H1 (cell line): ENCODE measurements at regions not wholly inside any gene's neighbourhood (a gene's known extent, or its start where the extent isn't known, plus 50 kb on each side); places are given as distances from the start of the nearest gene placed in this dataset.

Experiments used
- CTCF ChIA-PET: fragments of 300-600 bp; sonication (Branson Sonifier 250); formaldehyde crosslinking; loops from one replicate; lab custom pipeline; 2021; ENCODE audit not compliant: partially characterized antibody; lab: Charles Lee
- POLR2A ChIA-PET: fragments of 300-600 bp; sonication (Branson Sonifier 250); formaldehyde crosslinking; loops from one replicate; lab custom pipeline; 2021; ENCODE audit warnings: inconsistent platforms; ENCODE audit not compliant: partially characterized antibody; lab: Charles Lee
- DNase-seq, 2 experiments: peaks; one replicate each; pipeline versions ENCODE4 v3.0.0 to v3.0.0-alpha.2; 2010 to 2022; ENCODE audit warnings: low spot score in 2 of 2, low read depth in 1 of 2, mixed read lengths in 1 of 2
- FAIRE-seq: peaks from 2 replicates; lab custom pipeline; 2011; peaks lifted over from hg19 to GRCh38; lab: Jason Lieb, UNC
- H2AFZ ChIP-seq: 2 replicates; pipeline ENCODE4 v1.8.1; 2012; ENCODE audit warnings: low read length, inconsistent platforms
- H2AK5ac ChIP-seq: 2 replicates; pipeline ENCODE4 v1.6.1; 2013; ENCODE audit warnings: low read depth, low read length
- H2BK120ac ChIP-seq: replicated peaks from 2 replicates; pipeline ENCODE3; 2013; ENCODE audit warnings: low read depth, low read length, inconsistent platforms
- H2BK12ac ChIP-seq: 2 replicates; pipeline ENCODE4 v1.6.1; 2013; ENCODE audit warnings: low read depth, low read length
- H2BK15ac ChIP-seq: 2 replicates; pipeline ENCODE4 v1.6.1; 2013; ENCODE audit warnings: low read length
- H2BK20ac ChIP-seq: 2 replicates; pipeline ENCODE4 v1.6.1; 2013; ENCODE audit warnings: low read length
- H2BK5ac ChIP-seq: 2 replicates; pipeline ENCODE4 v1.6.1; 2013; ENCODE audit warnings: low read depth, low read length
- H3K14ac ChIP-seq: 2 replicates; pipeline ENCODE4 v1.6.1; 2013; ENCODE audit warnings: inconsistent platforms; ENCODE audit not compliant: insufficient read length
- H3K18ac ChIP-seq: 2 replicates; pipeline ENCODE4 v1.6.1; 2013; ENCODE audit warnings: low read length; ENCODE audit errors: extremely low read depth
- H3K23ac ChIP-seq: 2 replicates; pipeline ENCODE4 v1.6.1; 2013; ENCODE audit warnings: inconsistent platforms; ENCODE audit not compliant: insufficient read length
- H3K23me2 ChIP-seq: 2 replicates; pipeline ENCODE4 v1.6.1; 2013; ENCODE audit warnings: low read depth, low read length
- H3K27ac ChIP-seq: 2 replicates; pipeline ENCODE4 v1.6.1; 2011; ENCODE audit warnings: low read depth, low read length, inconsistent platforms
- H3K27me3 ChIP-seq, 4 experiments: replicated peaks in 1 of 4; 1 replicate in 1 of 4; 2 replicates in 3 of 4; pipeline versions ENCODE4 v1.6.1 to v1.8.1; 2011 to 2013; ENCODE audit warnings: low read length in 3 of 4, mild to moderate bottlenecking in 3 of 4, inconsistent platforms in 2 of 4, mixed read lengths in 2 of 4, moderate library complexity in 1 of 4; ENCODE audit not compliant: control insufficient read depth in 3 of 4, insufficient read depth in 3 of 4; ENCODE audit errors: extremely low read depth in 1 of 4
- H3K36me3 ChIP-seq, 4 experiments: 2 replicates each; pipeline versions ENCODE4 v1.6.1 to v1.8.1; 2011 to 2013; ENCODE audit warnings: mild to moderate bottlenecking in 4 of 4, low read length in 3 of 4, moderate library complexity in 2 of 4, control low read depth in 1 of 4, inconsistent platforms in 1 of 4; ENCODE audit not compliant: insufficient read depth in 4 of 4, control insufficient read depth in 2 of 4
- H3K4ac ChIP-seq: replicated peaks from 2 replicates; pipeline ENCODE3; 2013; ENCODE audit warnings: low read length, low read depth, mixed read lengths, inconsistent platforms; ENCODE audit not compliant: insufficient read length
- H3K4me1 ChIP-seq, 4 experiments: replicated peaks in 1 of 4; 1 replicate in 1 of 4; 2 replicates in 3 of 4; pipeline versions ENCODE4 v1.6.1 to v1.8.1; 2011 to 2013; ENCODE audit warnings: low read length in 3 of 4, inconsistent platforms in 2 of 4, mixed read lengths in 1 of 4; ENCODE audit not compliant: insufficient read depth in 4 of 4, control insufficient read depth in 3 of 4
- H3K4me2 ChIP-seq, 2 experiments: 2 replicates each; pipeline versions ENCODE4 v1.6.1 to v1.8.1; 2011 to 2013; ENCODE audit warnings: low read depth in 2 of 2, low read length in 2 of 2, control low read depth in 1 of 2, inconsistent platforms in 1 of 2, mild to moderate bottlenecking in 1 of 2; ENCODE audit not compliant: insufficient read depth in 1 of 2
- H3K4me3 ChIP-seq, 4 experiments: fragments of 200-600, 300-600 bp in 1 of 4; sonication (generic), shearing (Covaris generic), sonication (Bioruptor Twin) in 1 of 4; 2 replicates each; pipeline versions ENCODE4 v1.5.1 to v1.8.1; 2011 to 2016; ENCODE audit warnings: low read length in 4 of 4, low read depth in 3 of 4, control low read depth in 2 of 4, inconsistent platforms in 2 of 4, mild to moderate bottlenecking in 2 of 4, mixed read lengths in 1 of 4, moderate library complexity in 1 of 4; ENCODE audit not compliant: insufficient read depth in 2 of 4; ENCODE audit errors: extremely low read depth in 1 of 4
- H3K56ac ChIP-seq: replicated peaks from 2 replicates; pipeline ENCODE3; 2013; ENCODE audit warnings: low read depth, mild to moderate bottlenecking, mixed read lengths, low read length, inconsistent platforms; ENCODE audit not compliant: insufficient read length
- H3K79me1 ChIP-seq: 2 replicates; pipeline ENCODE4 v1.6.1; 2013; ENCODE audit warnings: low read depth, low read length, control low read depth
- H3K79me2 ChIP-seq, 2 experiments: 2 replicates each; pipeline versions ENCODE4 v1.6.1 to v1.8.1; 2012 to 2013; ENCODE audit warnings: low read length in 2 of 2, mild to moderate bottlenecking in 2 of 2, inconsistent platforms in 1 of 2; ENCODE audit not compliant: insufficient read depth in 2 of 2, control insufficient read depth in 1 of 2
- H3K9ac ChIP-seq, 4 experiments: replicated peaks in 1 of 4; 1 replicate in 1 of 4; 2 replicates in 3 of 4; pipeline versions ENCODE4 v1.6.1 to v1.8.1; 2011 to 2013; ENCODE audit warnings: low read depth in 3 of 4, low read length in 3 of 4, control low read depth in 2 of 4, mild to moderate bottlenecking in 2 of 4, moderate library complexity in 2 of 4, inconsistent platforms in 1 of 4; ENCODE audit errors: extremely low read depth in 1 of 4
- H3K9me3 ChIP-seq, 2 experiments: 2 replicates each; pipeline versions ENCODE4 v1.6.1 to v1.8.1; 2012 to 2013; ENCODE audit warnings: mild to moderate bottlenecking in 2 of 2, moderate library complexity in 2 of 2, control low read depth in 1 of 2, inconsistent platforms in 1 of 2, low read depth in 1 of 2, low read length in 1 of 2, mixed read lengths in 1 of 2; ENCODE audit not compliant: insufficient read depth in 2 of 2
- H4K20me1 ChIP-seq, 2 experiments: replicated peaks in 1 of 2; 2 replicates each; pipeline versions ENCODE3 to v1.8.1; 2011 to 2013; ENCODE audit warnings: inconsistent platforms in 2 of 2, low read length in 2 of 2, mild to moderate bottlenecking in 1 of 2; ENCODE audit not compliant: insufficient read depth in 2 of 2, control insufficient read depth in 1 of 2
- H4K5ac ChIP-seq: 2 replicates; pipeline ENCODE4 v1.6.1; 2013; ENCODE audit warnings: low read length, low read depth, mixed read lengths, inconsistent platforms; ENCODE audit not compliant: insufficient read length
- H4K8ac ChIP-seq: 2 replicates; pipeline ENCODE4 v1.8.0; 2013; ENCODE audit warnings: mild to moderate bottlenecking, moderate library complexity, low read length, inconsistent platforms; ENCODE audit not compliant: insufficient read depth; ENCODE audit errors: extremely low read depth
- H4K91ac ChIP-seq: replicated peaks from 2 replicates; pipeline ENCODE3; 2013; ENCODE audit warnings: low read length, mixed read lengths, inconsistent platforms; ENCODE audit not compliant: insufficient read length
- ASH2L ChIP-seq: fragments of 200-600, 300-600 bp; sonication (generic); IDR thresholded peaks from one replicate; pipeline ENCODE4 v1.7.1; 2017; ENCODE audit warnings: low read length
- CHD1 ChIP-seq: IDR thresholded peaks from 2 replicates; pipeline ENCODE4 v1.6.1; 2012; ENCODE audit warnings: low read depth, low read length, improper control_type of control experiment
- FOSL1 ChIP-seq: IDR thresholded peaks from 2 replicates; pipeline ENCODE4 v1.6.1; 2011; ENCODE audit warnings: mild to moderate bottlenecking, low read depth, low read length, moderate library complexity; ENCODE audit not compliant: insufficient read depth
- HDAC2 ChIP-seq, 2 experiments: fragments of 300-600 bp in 1 of 2; sonication (generic) in 1 of 2; IDR thresholded peaks; 2 replicates each; pipeline ENCODE4 v1.6.1; 2011 to 2012; ENCODE audit warnings: low read depth in 2 of 2, low read length in 2 of 2, mild to moderate bottlenecking in 2 of 2, moderate library complexity in 2 of 2, borderline replicate concordance in 1 of 2, inconsistent platforms in 1 of 2
- HDAC6 ChIP-seq: IDR thresholded peaks from one replicate; pipeline ENCODE4 v1.7.1; 2012; ENCODE audit warnings: low read depth, mild to moderate bottlenecking, inconsistent platforms, low read length, moderate library complexity
- KDM1A ChIP-seq: fragments of 200-600, 300-600 bp; sonication (generic); IDR thresholded peaks from 2 replicates; pipeline ENCODE4 v1.7.1; 2016; ENCODE audit warnings: mild to moderate bottlenecking, low read length, borderline replicate concordance
- KDM5A ChIP-seq: fragments of 200-600 bp; IDR thresholded peaks from 2 replicates; pipeline ENCODE4 v1.7.1; 2012; ENCODE audit warnings: mild to moderate bottlenecking, low read length, inconsistent platforms, mixed read lengths
- POU5F1 ChIP-seq: IDR thresholded peaks from 2 replicates; pipeline ENCODE4 v1.6.1; 2011; ENCODE audit warnings: low read depth, mild to moderate bottlenecking, low read length, moderate library complexity
- RAD21 ChIP-seq, 2 experiments: IDR thresholded peaks in 1 of 2; conservative IDR thresholded peaks in 1 of 2; 2 replicates each; pipeline ENCODE4 v1.6.1; 2011; ENCODE audit warnings: low read depth in 2 of 2, low read length in 2 of 2, improper control_type of control experiment in 1 of 2, inconsistent platforms in 1 of 2, mild to moderate bottlenecking in 1 of 2, moderate library complexity in 1 of 2
- RXRA ChIP-seq: IDR thresholded peaks from 2 replicates; pipeline ENCODE4 v1.6.1; 2011; ENCODE audit warnings: low read depth, mild to moderate bottlenecking, low read length, moderate library complexity; ENCODE audit not compliant: insufficient read depth
- SP1 ChIP-seq: IDR thresholded peaks from 2 replicates; pipeline ENCODE4 v1.6.1; 2011; ENCODE audit warnings: low read depth, low read length
- SP4 ChIP-seq: IDR thresholded peaks from 2 replicates; pipeline ENCODE4 v1.6.1; 2012; ENCODE audit warnings: low read length, inconsistent platforms
- TBP ChIP-seq: IDR thresholded peaks from 2 replicates; pipeline ENCODE4 v1.6.1; 2011; ENCODE audit warnings: low read depth, low read length, improper control_type of control experiment
- ZNF274 ChIP-seq: IDR thresholded peaks from 2 replicates; pipeline ENCODE4 v1.7.0; 2012; ENCODE audit warnings: low read length, borderline replicate concordance; ENCODE audit errors: extremely low read depth
- WGBS, 2 experiments: shearing (Covaris generic) in 1 of 2; methylation state at CpG; one replicate each; pipeline versions ENCODE4 v1.1.6 to v1.1.7; 2013 to 2015; ENCODE audit warnings: low lambda C conversion rate in 2 of 2, mixed read lengths in 2 of 2, inconsistent platforms in 1 of 2, low coverage in 1 of 2, missing lambda C conversion rate in 1 of 2; ENCODE audit not compliant: insufficient replicate concordance in 2 of 2, insufficient coverage in 1 of 2, insufficient read length in 1 of 2; ENCODE audit errors: extremely low coverage in 1 of 2, missing lambda C conversion rate in 1 of 2; 5-methylcytosine and 5-hydroxymethylcytosine counted together

DNA sequence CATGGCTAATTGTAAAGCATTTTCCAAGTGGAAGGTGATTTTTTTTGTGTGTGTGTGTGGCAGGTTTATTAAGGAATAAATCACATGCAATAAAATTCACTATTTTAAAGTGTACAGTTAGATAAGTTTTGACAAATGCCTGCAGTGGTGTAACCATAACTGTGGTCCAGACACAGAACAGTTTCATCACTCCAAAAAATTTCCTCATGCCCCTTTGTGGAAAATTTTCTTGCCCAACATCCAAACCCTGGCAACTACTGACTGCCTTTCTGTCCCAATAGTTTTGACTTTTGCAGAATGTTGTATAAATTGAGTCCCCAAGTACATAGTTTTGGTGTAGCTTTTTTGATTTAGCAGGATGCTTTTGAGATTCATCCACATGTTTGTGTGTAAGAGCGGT lies 135.1 kb upstream of the KLHL25 start:
- H3K23ac ChIP-seq, result no peak overlapping the region
- H3K9ac ChIP-seq, result no peak overlapping the region
- H2BK15ac ChIP-seq, result no peak overlapping the region
- no peak overlapping the region for H3K56ac ChIP-seq
- no peaks in the 10 kb centered on the region for H3K79me1 ChIP-seq
- FAIRE-seq (no peak), DNase-seq (no peak)
- no peak overlapping the region for H3K14ac ChIP-seq
- TF ChIP-seq KDM5A (no peak), HDAC6 (no peak), KDM1A (no peak), ASH2L (no peak), ZNF274 (no peak), HDAC2 (IDR thresholded peaks at IDR 0.05; ENCODE audit: borderline replicate concordance in 1 of 2, low read depth in 2 of 2, low read length in 2 of 2) (no peak), TBP (no peak), SP4 (no peak), CHD1 (no peak), RAD21 (IDR thresholded peaks at IDR 0.05 in 1 of 2, conservative IDR thresholded peaks at IDR 0.05 in 1 of 2; ENCODE audit: low read depth in 2 of 2, low read length in 2 of 2) (no peak), FOSL1 (no peak), RXRA (no peak), POU5F1 (no peak), SP1 (no peak)
- no peak overlapping the region for H3K18ac ChIP-seq
- no peak overlapping the region for H2BK120ac ChIP-seq
- H4K20me1 ChIP-seq, result no peaks in the 10 kb centered on the region
- H4K5ac ChIP-seq, result no peak overlapping the region
- H2AK5ac ChIP-seq, result no peak overlapping the region
- ChIA-PET CTCF (interaction anchor here (0.9 kb wide), 1 partner anchor 22 kb away, joined by 3 read pairs; no protein-coding TSS in a partner anchor), POLR2A (no interaction called here)
- WGBS, 2 experiments, result 85% methylated on average over 1 of the region's 1 CpG; no CpG with 5 or more reads in 1 of the 2 experiments
- H3K23me2 ChIP-seq, result no peaks in the 10 kb centered on the region; the same call in 1 of the 2 replicates
- H3K79me2 ChIP-seq, result no peaks in the 10 kb centered on the region
- 0 out of 4 replicates have a peak, but pooled peaks cover 0 to 5% of the 10 kb centered on the region in 2 experiments for H3K9me3 ChIP-seq
- no peak overlapping the region for H4K8ac ChIP-seq
- H3K36me3 ChIP-seq, result no peaks in the 10 kb centered on the region
- H2AFZ ChIP-seq, result no peak overlapping the region
- H3K27me3 ChIP-seq, result no peaks in the 10 kb centered on the region; a peak in 1 of 7 replicates
- H3K4ac ChIP-seq, result no peak overlapping the region
- H2BK5ac ChIP-seq, result no peak overlapping the region
- no peak overlapping the region for H2BK20ac ChIP-seq
- H3K4me2 ChIP-seq, result no peak overlapping the region
- H4K91ac ChIP-seq, result no peak overlapping the region
- H3K4me3 ChIP-seq, result no peak overlapping the region
- no peak overlapping the region for H3K27ac ChIP-seq
- H3K4me1 ChIP-seq, result peaks cover 2 to 13% (median 8%) of the 10 kb centered on the region in 4 experiments; a peak in 5 of 7 replicates
- H2BK12ac ChIP-seq, result no peak overlapping the region
